Suprapubic skin (tissue), 3 donors: ENCODE measurements at regions not wholly inside any gene's neighbourhood (a gene's known extent, or its start where the extent isn't known, plus 50 kb on each side); places are given as distances from the start of the nearest gene placed in this dataset.

Experiments
- EP300 ChIP-seq: sonication (generic); formaldehyde crosslinking; IDR thresholded peaks from one replicate; pipeline ENCODE4 v1.6.1; 2017; ENCODE audit warnings: antibody characterized with exemption
- POLR2A ChIP-seq, 2 donors: fragments of 450-650 bp; IDR thresholded peaks; one replicate each; pipeline ENCODE4 v1.6.1; 2017; ENCODE audit warnings: antibody characterized with exemption in 2 of 2, mild to moderate bottlenecking in 2 of 2, moderate library complexity in 2 of 2
- TF ChIP-seq, protein P1 (sequence below), 2 donors: fragments of 200-600 bp in 1 of 2; fragments of 450-650 bp in 1 of 2; sonication (generic) in 1 of 2; IDR thresholded peaks; one replicate each; pipeline ENCODE4 v1.5.1; 2016 to 2019; ENCODE audit warnings: antibody characterized with exemption in 2 of 2, mild to moderate bottlenecking in 1 of 2, moderate library complexity in 1 of 2

DNA sequence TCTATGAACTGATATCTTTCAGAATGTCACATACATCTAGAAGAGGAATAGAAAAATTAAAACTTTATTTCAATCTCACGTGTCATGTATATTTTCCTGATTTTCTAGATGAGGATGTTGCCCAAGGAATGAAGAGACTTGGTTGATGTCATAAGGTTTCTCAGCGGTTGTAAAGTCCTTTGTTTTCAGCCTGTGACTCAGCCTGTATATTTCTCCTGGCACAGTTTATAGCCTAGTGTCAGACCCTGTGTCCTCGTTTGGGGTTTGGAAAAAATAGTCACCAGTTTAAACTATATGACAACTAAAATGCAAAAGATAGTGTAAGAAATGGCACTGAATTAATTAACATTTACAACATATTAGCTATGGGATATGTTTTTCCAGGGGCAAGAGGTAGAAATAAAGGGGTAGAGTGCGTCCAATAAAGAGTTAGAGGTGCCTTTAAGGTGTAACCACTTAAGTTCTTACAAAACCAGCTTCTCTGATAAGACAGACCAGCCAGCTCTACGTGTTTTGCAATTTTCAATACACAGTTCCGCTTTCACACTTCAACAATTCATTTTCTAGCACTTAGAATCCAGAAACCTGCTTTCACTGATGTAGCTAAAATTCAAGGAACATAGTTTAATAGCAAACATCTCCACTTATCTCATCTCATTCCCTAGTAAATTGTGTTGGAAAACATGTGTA lies 1432.6 kb upstream of the TENM4 start:
- TF ChIP-seq, protein P1, sequence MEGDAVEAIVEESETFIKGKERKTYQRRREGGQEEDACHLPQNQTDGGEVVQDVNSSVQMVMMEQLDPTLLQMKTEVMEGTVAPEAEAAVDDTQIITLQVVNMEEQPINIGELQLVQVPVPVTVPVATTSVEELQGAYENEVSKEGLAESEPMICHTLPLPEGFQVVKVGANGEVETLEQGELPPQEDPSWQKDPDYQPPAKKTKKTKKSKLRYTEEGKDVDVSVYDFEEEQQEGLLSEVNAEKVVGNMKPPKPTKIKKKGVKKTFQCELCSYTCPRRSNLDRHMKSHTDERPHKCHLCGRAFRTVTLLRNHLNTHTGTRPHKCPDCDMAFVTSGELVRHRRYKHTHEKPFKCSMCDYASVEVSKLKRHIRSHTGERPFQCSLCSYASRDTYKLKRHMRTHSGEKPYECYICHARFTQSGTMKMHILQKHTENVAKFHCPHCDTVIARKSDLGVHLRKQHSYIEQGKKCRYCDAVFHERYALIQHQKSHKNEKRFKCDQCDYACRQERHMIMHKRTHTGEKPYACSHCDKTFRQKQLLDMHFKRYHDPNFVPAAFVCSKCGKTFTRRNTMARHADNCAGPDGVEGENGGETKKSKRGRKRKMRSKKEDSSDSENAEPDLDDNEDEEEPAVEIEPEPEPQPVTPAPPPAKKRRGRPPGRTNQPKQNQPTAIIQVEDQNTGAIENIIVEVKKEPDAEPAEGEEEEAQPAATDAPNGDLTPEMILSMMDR (IDR thresholded peaks at IDR 0.05), result no peak
- TF ChIP-seq EP300 (no peak), POLR2A (IDR thresholded peaks at IDR 0.05) (no peak)
